Prostate gland (tissue), 2 donors: ENCODE measurements at regions not wholly inside any gene's neighbourhood (a gene's known extent, or its start where the extent isn't known, plus 50 kb on each side); places are given as distances from the start of the nearest gene placed in this dataset.

Experiments
- DNase-seq: peaks from one replicate; pipeline ENCODE4 v3.0.0-alpha.2; 2019; ENCODE audit warnings: low spot score
- H3K27ac ChIP-seq, 2 donors: fragments of 200-600 bp; sonication (generic); 2 replicates each; pipeline ENCODE4 v1.5.1; 2017 to 2019
- H3K27me3 ChIP-seq: fragments of 200-600 bp; sonication (generic); replicated peaks from 2 replicates; pipeline ENCODE4 v1.5.1; 2019; ENCODE audit not compliant: insufficient read depth
- H3K36me3 ChIP-seq, 2 donors: fragments of 200-600 bp; sonication (generic); 1 replicate in 1 of 2; 2 replicates in 1 of 2; pipeline versions ENCODE4 v1.5.1 to v1.8.1; 2017 to 2019
- H3K4me1 ChIP-seq: fragments of 200-600 bp; sonication (generic); replicated peaks from 2 replicates; pipeline ENCODE4 v1.5.1; 2019
- H3K4me3 ChIP-seq, 2 donors: fragments of 200-600 bp; sonication (generic); 2 replicates each; pipeline ENCODE4 v1.5.1; 2017 to 2019
- H3K9me3 ChIP-seq: fragments of 200-600 bp; sonication (generic); 2 replicates; pipeline ENCODE4 v1.5.1; 2017
- CTCF ChIP-seq, 4 experiments: fragments of 200-600 bp in 2 of 4; fragments of 450-650 bp in 2 of 4; sonication (generic) in 2 of 4; IDR thresholded peaks; 1 replicate in 3 of 4; 2 replicates in 1 of 4; pipeline ENCODE4 v1.5.1; 2016 to 2019; ENCODE audit warnings: antibody characterized with exemption in 4 of 4, mild to moderate bottlenecking in 2 of 4, moderate library complexity in 2 of 4
- POLR2A ChIP-seq: fragments of 450-650 bp; IDR thresholded peaks from one replicate; pipeline ENCODE4 v1.6.1; 2016; ENCODE audit warnings: antibody characterized with exemption, mild to moderate bottlenecking
- POLR2AphosphoS5 ChIP-seq: sonication (generic); formaldehyde crosslinking; IDR thresholded peaks from one replicate; pipeline ENCODE4 v1.6.1; 2017; ENCODE audit warnings: antibody characterized with exemption
- WGBS: methylation state at CpG from one replicate; pipeline ENCODE4 v1.1.5; 2018; 5-methylcytosine and 5-hydroxymethylcytosine counted together
- intact Hi-C: fragments of 100-400 bp; cut with DNase I; formaldehyde crosslinking; loops from one replicate; pipeline ENCODE4 v1.14.2; 2022

- intact Hi-C loops, result no loop called here
- DNase-seq, result no peak
- H3K4me3 ChIP-seq, result no peak overlapping the region
- H3K4me1 ChIP-seq, result no peaks in the 10 kb centered on the region
- TF ChIP-seq POLR2A (no peak), POLR2AphosphoS5 (no peak), CTCF (IDR thresholded peaks at IDR 0.05) (no peak)
- no peak overlapping the region for H3K27ac ChIP-seq
- 93% methylated on average over 1 of the region's 1 CpG for WGBS
- no peaks in the 10 kb centered on the region for H3K9me3 ChIP-seq
- H3K36me3 ChIP-seq, result no peaks in the 10 kb centered on the region
- no peaks in the 10 kb centered on the region for H3K27me3 ChIP-seq
Measured at GRCh38 chrX:98459669-98460068, 1576.0 kb downstream of the RPA4 start.

- no peaks in the 10 kb centered on the region for H3K27me3 ChIP-seq
- no peak for DNase-seq
- H3K4me1 ChIP-seq, result no peaks in the 10 kb centered on the region
- H3K36me3 ChIP-seq, result no peaks in the 10 kb centered on the region
- H3K9me3 ChIP-seq, result no peaks in the 10 kb centered on the region
- no peak overlapping the region for H3K4me3 ChIP-seq
- no peak for TF ChIP-seq POLR2AphosphoS5
- TF ChIP-seq POLR2A, result no peak
- intact Hi-C loops, result no loop called here
- 75% methylated on average over 4 of the region's 4 CpGs for WGBS
- no peak overlapping the region for H3K27ac ChIP-seq
Measured at GRCh38 chrX:98480606-98481005, 1596.9 kb downstream of the RPA4 start.

- intact Hi-C loops, result no loop called here
- TF ChIP-seq POLR2A (no peak), CTCF (IDR thresholded peaks at IDR 0.05) (no peak), POLR2AphosphoS5 (no peak)
Measured at GRCh38 chrX:98481636-98482035, 1597.9 kb downstream of the RPA4 start.

GRCh38 chrX:98490670-98491069, 1607.0 kb downstream of the RPA4 start:
- no peak overlapping the region for H3K27ac ChIP-seq
- WGBS, result 50% methylated on average over 1 of the region's 1 CpG
- intact Hi-C loops, result no loop called here
- no peak overlapping the region for H3K4me3 ChIP-seq
- no peaks in the 10 kb centered on the region for H3K4me1 ChIP-seq
- no peak for DNase-seq
- H3K36me3 ChIP-seq, result no peaks in the 10 kb centered on the region
- no peaks in the 10 kb centered on the region for H3K9me3 ChIP-seq
- H3K27me3 ChIP-seq, result no peaks in the 10 kb centered on the region
- no peak for TF ChIP-seq CTCF (IDR thresholded peaks at IDR 0.05)
- no peak for TF ChIP-seq POLR2A
- no peak for TF ChIP-seq POLR2AphosphoS5

More at GRCh38 chrX:98481636-98482035, 1597.9 kb downstream of the RPA4 start:
- H3K36me3 ChIP-seq, result no peaks in the 10 kb centered on the region
- no peaks in the 10 kb centered on the region for H3K27me3 ChIP-seq
- H3K9me3 ChIP-seq, result no peaks in the 10 kb centered on the region
- DNase-seq, result no peak
- no peak overlapping the region for H3K27ac ChIP-seq
- WGBS, result 77% methylated on average over 3 of the region's 3 CpGs
- no peaks in the 10 kb centered on the region for H3K4me1 ChIP-seq
- H3K4me3 ChIP-seq, result no peak overlapping the region

- 22% methylated on average over 2 of the region's 2 CpGs for WGBS
- intact Hi-C loops, result no loop called here
- Histone ChIP-seq H3K27me3 (no peaks in the 10 kb centered on the region), H3K4me3 (no peak overlapping the region), H3K27ac (no peak overlapping the region), H3K36me3 (no peaks in the 10 kb centered on the region), H3K9me3 (no peaks in the 10 kb centered on the region), H3K4me1 (no peaks in the 10 kb centered on the region)
- TF ChIP-seq POLR2AphosphoS5 (no peak), POLR2A (no peak), CTCF (IDR thresholded peaks at IDR 0.05) (no peak)
- DNase-seq, result no peak
Measured at GRCh38 chrX:98501426-98501825, 1617.7 kb downstream of the RPA4 start.
